HG03103 (cell line): ENCODE measurements at regions not wholly inside any gene's neighbourhood (a gene's known extent, or its start where the extent isn't known, plus 50 kb on each side); places are given as distances from the start of the nearest gene placed in this dataset.
"Not testable (repeated sequence)": the region's sequence is repeated elsewhere in the genome, so short reads cannot be mapped to it uniquely, and the experiment has no call there.

ENCODE experiments used
- ATAC-seq: cut with Tn5 transposase; IDR thresholded peaks from one replicate; pipeline ENCODE4 v1.9.1; 2021; ENCODE audit warnings: low read depth; ENCODE audit not compliant: unreplicated experiment

GRCh38 chr1:148318904-148319242 lies 164.2 kb downstream of the PPIAL4G start:
- no peak for ATAC-seq

DNA sequence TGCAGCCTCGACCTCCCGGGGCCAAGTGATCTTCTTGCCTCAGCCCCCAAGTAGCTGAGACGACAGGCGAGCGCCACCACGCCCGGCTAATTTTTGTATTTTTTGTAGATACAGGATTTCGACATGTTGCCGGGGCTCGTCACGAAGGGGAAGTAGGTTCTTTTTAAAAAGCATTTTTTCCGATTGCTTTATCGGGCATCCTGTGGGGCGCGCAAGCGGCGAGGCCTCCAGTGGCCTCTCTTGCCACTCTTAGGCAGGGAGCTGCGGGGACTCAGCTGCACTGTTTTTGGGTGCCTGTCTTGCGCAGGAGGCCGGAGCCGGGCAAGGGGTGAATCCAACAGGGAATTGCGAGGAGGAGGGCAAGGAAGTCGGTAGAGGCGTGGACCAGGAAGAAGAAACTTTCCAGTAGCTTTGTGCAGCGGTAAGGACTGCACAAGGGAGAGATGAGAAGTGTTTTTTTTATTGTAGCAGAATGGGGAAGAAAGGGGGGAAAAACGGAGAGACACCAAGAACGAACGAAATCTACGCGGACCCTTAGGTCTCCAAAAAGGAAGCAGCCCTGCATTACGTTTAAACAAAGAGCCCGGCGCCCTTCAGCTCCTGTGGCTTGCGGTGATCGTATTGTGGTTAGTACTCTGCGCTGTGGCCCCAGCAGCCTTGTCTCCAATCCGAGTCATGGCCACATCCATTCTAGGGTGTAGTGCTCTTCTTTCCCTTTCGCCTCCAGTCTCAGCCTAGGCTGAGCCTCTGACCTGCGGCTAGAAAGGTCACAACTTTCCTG lies 164.8 kb downstream of the PPIAL4G start:
- no peak for ATAC-seq

DNA sequence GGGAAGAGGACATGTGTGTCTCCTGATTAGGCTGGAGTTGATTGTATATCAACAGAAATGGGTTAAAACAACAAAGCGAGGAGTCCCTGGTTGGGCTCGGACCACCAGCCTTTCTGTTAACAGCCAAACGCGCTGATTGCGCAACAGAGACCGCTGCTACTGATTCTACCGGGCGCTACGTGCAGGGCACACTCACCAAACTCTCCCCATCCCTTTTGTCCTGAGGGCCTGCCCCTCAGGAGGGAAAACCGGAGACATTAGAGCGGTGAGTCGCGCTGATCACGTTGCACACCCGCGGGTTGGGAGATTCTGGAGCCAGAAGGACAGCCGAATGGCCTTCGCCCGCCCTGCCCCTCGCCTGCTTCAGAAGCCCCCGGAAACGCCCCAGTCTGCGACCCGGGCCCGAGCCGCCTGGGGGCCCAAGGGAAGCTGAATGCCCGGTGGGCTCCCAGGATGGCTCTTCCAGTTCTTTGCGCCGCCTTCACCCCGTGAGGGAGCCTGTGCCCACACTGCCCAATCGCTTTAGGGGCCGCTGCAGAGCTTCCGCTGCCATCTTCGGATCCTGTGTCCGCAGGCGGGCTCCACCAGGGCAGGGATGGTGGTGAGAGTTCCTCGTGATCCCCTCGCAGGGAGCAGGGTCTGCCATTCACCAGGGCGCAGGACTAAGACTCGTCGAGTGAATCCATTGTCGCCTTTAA lies 165.4 kb upstream of the NBPF11 start:
- ATAC-seq = no peak

DNA sequence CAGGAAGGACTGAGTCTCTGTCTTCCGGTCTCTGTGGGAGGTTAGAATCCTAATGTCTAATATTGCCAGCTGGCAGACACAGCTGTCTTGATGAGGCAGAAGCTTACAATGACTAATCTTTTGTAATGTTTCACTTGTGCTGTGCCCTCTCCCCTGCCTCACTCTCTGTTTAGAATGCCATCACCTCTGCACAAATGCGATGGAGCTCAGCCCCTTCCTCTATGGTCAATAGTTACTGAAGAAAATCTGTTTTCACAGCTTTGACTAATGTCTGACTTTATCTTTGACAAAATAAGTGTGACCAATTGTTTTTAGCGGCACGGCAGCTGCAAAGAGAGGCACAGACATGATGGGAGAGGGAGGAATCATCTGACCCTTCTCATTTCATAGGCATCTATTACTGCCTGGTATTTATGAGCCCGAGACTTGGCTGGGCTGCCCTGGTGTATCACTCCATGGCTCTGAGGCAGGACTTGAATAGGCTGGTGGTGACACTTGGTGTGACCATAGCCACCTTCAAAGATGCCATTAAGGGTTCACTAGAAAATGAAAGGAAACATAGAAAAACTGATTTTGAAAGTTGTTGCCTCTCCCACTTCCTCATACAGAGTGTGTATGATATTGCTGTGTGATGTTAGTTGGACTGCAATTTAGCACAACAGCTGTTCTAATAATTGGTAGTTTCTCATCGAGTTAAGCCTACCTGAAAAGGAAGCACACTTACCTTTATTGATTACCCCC lies 163.2 kb upstream of the NBPF11 start:
- peak; percentile 73 for ATAC-seq

GRCh38 chr1:148310807-148311206 lies 158.7 kb upstream of the NBPF11 start:
- ATAC-seq = no peak

DNA sequence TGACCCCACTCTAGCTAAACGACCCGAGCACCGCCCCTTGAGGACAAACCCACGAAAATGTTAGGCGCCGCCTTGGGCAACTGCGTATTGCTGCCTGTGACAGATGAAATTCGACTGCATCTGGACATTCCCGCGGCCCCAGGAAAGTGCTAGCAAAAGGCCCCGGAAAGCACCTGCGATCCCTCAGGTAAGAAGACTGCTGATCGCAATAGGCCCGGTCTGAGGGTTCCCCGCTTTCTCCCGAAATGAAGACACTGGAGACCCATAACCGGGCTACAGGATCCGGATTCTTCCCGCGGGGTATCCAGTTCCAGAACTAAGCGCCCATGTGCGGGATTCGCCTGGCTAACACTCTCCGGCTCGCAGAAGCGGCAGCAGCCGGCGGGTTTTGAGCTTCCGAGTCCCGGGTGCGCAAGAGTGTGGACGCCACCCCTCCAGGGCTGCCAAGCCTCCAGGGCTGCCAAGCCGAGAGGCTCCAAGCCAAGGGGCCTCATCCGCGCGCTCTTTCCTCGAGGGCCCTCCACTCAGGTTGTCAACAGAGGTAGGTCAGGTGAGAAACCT lies 157.9 kb upstream of the NBPF11 start:
- ATAC-seq = no peak

GRCh38 chr1:148308832-148309458 lies 156.9 kb upstream of the NBPF11 start:
- no peak for ATAC-seq

DNA sequence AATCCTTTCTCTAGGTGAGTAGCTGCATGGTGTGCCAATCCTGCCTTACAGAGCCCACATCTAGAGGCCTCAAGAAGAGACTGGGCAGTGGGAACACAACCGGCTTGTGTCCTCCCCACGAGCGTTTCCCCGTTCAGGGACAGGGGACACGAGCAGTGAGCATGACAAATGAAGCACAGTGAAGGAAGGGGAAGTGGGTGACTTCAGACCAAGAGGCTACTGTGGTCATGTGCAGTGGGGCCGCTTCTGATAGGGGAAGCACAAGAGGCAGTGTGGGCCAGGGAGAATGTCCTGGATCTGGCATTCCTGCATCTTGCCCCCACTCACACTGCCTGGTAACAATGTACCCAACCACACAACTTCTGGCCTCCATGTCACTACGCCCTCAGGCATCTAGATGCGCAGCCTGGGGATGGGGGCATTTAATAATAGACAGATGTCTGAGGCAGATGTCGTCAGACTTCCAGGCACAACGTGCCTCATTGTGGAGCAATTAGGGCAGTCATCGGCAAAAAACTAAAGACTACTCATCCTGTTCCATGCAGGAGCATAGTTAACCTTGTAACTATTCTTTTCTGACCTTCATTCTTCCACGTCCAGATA lies 155.6 kb upstream of the NBPF11 start:
- ATAC-seq = no peak

DNA sequence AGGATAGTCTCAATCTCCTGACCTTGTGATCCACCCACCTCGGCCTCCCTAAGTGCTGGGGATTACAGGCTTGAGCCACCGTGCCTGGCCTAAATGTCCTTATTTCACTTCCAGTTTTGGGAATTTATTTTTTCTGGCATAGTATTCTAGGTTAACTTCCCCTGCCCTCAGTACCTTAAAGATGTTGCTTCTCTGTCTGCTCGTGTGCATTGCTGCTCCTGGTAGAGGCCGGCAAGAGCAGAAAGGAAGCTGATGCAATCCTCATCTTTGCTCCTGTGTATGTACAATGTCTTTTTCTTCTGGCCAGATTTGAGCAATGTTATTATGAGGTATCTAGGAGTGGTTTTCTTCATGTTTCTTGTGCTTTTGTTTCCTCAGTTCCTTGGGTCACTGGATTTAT lies 152.9 kb upstream of the NBPF11 start:
- ATAC-seq = not testable (repeated sequence)

DNA sequence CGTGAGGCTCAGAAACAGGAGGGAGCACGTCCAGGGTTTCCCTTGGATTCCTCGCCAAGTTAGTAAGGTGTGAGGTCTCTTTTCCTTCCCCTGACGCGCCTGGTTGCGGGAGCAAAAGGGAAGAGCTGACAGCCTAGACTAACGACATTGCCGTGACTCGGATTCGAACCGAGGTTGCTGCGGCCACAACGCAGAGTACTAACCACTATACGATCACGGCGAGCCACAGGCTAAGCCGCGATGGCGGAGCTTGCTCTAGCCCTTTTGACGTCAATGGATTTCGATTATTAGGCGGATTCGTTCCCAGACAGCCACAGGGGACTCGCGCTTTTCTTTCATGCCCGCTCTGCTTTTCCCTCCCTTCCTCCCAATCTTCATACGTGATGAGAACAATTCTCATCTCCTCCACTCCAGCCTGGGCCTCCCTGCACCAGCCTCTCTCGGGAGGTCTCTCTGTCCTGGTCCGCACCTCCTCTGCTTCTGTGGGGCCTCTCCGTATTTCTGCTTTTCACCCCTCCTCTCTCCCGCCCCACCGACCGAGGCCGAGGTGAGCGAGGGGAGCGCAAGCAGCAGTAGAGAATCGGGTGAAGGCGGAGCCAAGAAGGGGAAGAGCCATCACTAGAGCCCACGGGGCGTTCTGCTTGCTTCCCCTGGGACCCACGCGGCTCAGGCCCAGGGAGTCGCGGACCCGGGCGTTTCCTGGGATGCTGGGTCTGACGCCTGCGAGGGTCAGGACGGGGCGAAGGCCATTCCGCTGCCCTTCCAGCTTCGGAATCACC lies 150.7 kb upstream of the NBPF11 start:
- peak; percentile 83 for ATAC-seq

GRCh38 chr1:148297852-148298251 lies 145.8 kb upstream of the NBPF11 start:
- ATAC-seq = not testable (repeated sequence)

DNA sequence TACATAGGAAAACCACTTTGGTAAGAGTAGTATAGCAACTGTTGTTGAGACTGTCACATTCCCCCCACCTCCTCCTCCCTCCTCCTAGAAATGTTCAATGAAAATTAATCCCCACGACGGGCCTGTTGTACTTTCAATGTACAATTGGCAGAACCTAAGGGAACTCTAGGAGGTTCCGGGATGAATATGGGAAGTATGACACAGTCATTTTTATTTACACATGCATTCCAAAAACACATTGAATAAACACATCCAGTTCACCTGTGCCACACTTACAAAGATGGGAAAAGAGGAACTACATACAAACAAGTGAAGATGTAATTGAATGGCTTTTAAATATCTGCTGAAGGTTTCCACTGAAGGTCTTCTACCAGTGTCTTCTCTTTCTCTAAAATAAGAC lies 144.4 kb upstream of the NBPF11 start:
- no peak for ATAC-seq

DNA sequence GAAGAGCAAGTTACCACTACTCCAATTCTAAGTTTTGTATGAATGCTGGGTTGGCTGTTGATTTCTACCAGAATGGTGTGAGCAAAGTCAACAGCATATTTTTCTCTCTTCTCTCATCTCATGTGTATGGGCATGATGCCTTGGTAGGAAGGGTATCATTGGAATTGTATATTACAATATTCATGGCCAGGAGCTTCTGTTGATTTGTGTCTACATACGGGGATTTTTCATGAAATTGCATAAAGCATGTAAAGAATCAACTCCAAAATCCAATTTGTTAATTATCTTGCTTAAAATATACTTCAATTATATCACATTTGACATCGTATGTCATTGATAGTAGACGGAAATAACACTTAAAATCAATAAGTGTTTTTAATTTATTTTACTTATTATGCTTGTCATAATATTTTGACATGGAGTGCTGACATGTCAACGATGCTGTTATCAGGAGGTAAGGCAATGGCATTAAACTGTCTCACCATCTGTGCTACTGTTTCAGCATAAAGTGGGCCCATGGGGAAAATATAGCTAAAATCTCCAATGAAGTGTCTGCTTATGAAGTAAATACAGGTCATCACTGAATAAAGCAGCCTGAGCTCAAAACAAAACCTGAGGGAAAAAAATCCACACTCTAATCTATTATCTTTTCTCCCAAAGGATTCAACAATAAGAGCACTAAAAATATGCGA lies 142.2 kb upstream of the NBPF11 start:
- ATAC-seq = no peak

DNA sequence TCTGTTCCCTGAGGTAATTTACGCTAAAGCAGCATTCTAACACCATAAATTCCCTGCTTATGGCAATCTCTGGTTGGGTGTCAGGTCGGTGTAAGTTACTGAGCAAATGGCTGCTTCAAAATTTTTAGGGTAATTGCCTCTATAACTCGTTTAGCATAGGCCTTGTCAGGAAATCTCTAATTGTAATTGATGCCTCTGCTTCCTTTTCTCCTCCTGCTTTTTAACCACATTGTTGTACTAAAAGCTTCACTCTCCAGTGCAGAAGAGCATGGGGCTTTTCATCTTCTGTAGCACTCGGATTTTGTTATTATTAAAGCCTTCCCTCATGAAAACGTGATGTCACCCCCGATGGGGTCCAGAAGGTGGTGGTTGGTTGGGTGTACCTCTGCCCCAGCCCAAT lies 141.6 kb upstream of the NBPF11 start:
- no peak for ATAC-seq

DNA sequence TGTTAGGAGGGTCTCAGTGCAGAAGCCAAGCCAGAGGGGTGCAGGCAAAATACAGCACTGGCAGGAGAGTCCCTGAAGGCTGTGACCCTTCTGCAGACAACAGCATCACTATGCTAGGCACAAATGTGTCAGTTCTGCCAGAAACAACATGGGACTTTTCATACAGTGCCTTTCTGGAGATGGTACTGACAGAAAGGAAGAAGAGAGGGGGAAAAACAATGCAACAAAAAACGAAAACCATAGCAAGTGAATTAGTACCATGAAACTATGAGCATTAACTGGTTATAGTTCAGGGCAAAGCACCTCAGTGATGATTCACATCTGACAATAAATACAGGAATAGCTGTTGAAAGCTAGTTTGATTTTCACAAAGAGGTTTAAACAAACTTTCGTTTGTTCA lies 140.8 kb upstream of the NBPF11 start:
- no peak for ATAC-seq

DNA sequence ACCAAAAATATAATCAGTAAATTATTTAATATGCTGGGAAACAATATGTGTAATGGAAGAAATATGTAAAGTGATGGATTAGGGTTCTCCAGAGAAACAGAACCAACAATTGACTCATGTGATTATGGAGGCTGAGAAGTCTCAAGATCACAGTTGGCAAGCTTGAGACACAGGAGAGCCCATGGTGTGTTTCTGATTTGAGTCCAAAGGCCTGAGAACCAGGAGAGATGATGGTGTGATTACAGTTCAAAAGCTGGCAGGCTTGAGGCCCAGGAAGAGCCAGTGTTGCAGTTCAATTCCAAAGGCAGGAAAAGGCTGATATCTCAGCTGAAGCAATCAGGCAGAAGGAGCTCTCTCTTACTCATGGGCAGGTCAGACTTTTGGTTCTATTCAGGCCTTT lies 138.8 kb upstream of the NBPF11 start:
- ATAC-seq = no peak

GRCh38 chr1:148289647-148290046 lies 137.6 kb upstream of the NBPF11 start:
- ATAC-seq = no peak

GRCh38 chr1:148285946-148286345 lies 133.9 kb upstream of the NBPF11 start:
- ATAC-seq = not testable (repeated sequence)
